ENCODE measurements at regions not wholly inside any gene's neighbourhood (a gene's known extent, or its start where the extent isn't known, plus 50 kb on each side); places are given as distances from the start of the nearest gene placed in this dataset.
"Not testable (repeated sequence)": the region's sequence is repeated elsewhere in the genome, so short reads cannot be mapped to it uniquely, and the experiment has no call there.

DNA sequence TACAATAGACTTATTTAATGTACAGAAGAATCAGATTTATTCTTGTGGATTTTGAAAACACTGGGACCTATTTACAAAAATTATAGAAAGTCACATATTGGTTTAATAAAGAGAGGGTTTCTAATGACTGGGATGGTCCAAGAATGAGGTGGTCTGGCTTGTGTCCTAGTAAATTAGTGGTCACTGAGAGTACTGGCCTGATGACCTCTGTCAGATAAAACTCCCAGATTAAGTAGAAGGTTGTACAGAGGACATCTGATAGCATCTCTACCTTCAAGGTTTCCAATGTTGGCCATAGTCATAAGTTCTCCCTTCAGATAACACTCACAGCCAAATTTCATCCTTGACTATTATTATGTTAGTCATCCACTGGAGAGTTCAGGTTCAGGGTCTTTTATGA is 692.9 kb downstream of the MTRR start:
- Histone ChIP-seq H3K36me3 (no peaks in the 10 kb centered on the region), H3K4me3 (no peak overlapping the region), H3K9me3 (no peaks in the 10 kb centered on the region), H3K4me1 (ENCODE audit: control insufficient read depth in 1 of 2, low read depth in 2 of 2) (no peaks in the 10 kb centered on the region), H3K27ac (no peak overlapping the region), H3K27me3 (replicated peaks; ENCODE audit: insufficient read depth) (no peaks in the 10 kb centered on the region)
- no peak for DNase-seq (ENCODE audit: low spot score)
- TF ChIP-seq, protein P1, sequence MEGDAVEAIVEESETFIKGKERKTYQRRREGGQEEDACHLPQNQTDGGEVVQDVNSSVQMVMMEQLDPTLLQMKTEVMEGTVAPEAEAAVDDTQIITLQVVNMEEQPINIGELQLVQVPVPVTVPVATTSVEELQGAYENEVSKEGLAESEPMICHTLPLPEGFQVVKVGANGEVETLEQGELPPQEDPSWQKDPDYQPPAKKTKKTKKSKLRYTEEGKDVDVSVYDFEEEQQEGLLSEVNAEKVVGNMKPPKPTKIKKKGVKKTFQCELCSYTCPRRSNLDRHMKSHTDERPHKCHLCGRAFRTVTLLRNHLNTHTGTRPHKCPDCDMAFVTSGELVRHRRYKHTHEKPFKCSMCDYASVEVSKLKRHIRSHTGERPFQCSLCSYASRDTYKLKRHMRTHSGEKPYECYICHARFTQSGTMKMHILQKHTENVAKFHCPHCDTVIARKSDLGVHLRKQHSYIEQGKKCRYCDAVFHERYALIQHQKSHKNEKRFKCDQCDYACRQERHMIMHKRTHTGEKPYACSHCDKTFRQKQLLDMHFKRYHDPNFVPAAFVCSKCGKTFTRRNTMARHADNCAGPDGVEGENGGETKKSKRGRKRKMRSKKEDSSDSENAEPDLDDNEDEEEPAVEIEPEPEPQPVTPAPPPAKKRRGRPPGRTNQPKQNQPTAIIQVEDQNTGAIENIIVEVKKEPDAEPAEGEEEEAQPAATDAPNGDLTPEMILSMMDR (IDR thresholded peaks at IDR 0.05), result no peak
- ATAC-seq (ENCODE audit: insufficient number of reproducible peaks, low FRiP score, low read depth), result no peak

DNA sequence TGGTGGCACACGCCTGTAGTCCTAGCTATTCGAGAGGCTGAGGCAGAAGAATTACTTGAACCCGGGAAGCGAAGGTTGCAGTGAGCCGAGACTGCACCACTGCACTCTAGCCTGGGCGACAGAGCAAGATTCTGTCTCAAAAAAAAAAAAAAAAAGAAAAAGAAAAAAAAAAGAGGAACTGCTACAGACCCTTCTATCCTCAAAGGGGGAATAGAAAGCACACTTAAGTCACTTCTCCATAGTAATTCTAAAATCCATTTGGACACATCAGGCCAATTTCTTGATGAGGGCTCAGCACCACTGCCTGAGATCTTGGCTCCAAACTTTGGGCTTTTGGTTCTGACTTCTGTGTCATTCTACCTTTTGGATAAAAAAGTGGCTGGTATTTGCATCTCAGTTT is 694.6 kb downstream of the MTRR start:
- not testable (repeated sequence) for DNase-seq (ENCODE audit: low spot score); ATAC-seq (ENCODE audit: insufficient number of reproducible peaks, low FRiP score, low read depth); H3K4me3 ChIP-seq; H3K27ac ChIP-seq; H3K36me3 ChIP-seq; H3K27me3 ChIP-seq (replicated peaks; ENCODE audit: insufficient read depth); H3K4me1 ChIP-seq (ENCODE audit: control insufficient read depth in 1 of 2, low read depth in 2 of 2); H3K9me3 ChIP-seq

GRCh38 chr5:8568858-8569257 is 699.9 kb downstream of the MTRR start:
- H3K4me1 ChIP-seq (ENCODE audit: control insufficient read depth in 1 of 2, low read depth in 2 of 2), result no peaks in the 10 kb centered on the region
- no peaks in the 10 kb centered on the region for H3K36me3 ChIP-seq
- H3K9me3 ChIP-seq, result no peaks in the 10 kb centered on the region
- no peaks in the 10 kb centered on the region for H3K27me3 ChIP-seq (replicated peaks; ENCODE audit: insufficient read depth)
- ATAC-seq (ENCODE audit: insufficient number of reproducible peaks, low FRiP score, low read depth), result no peak
- no peak overlapping the region for H3K27ac ChIP-seq
- TF ChIP-seq, protein P1 (IDR thresholded peaks at IDR 0.05), result no peak
- no peak overlapping the region for H3K4me3 ChIP-seq
- DNase-seq (ENCODE audit: low spot score), result no peak

GRCh38 chr5:8570528-8570927 is 701.6 kb downstream of the MTRR start:
- H3K4me1 ChIP-seq (ENCODE audit: control insufficient read depth in 1 of 2, low read depth in 2 of 2), result no peaks in the 10 kb centered on the region
- no peaks in the 10 kb centered on the region for H3K36me3 ChIP-seq
- no peaks in the 10 kb centered on the region for H3K27me3 ChIP-seq (replicated peaks; ENCODE audit: insufficient read depth)
- ATAC-seq (ENCODE audit: insufficient number of reproducible peaks, low FRiP score, low read depth) (no peak), DNase-seq (ENCODE audit: low spot score) (no peak)
- no peaks in the 10 kb centered on the region for H3K9me3 ChIP-seq
- no peak overlapping the region for H3K27ac ChIP-seq
- TF ChIP-seq, protein P1 (IDR thresholded peaks at IDR 0.05), result no peak
- H3K4me3 ChIP-seq, result no peak overlapping the region

GRCh38 chr5:8576178-8576577 is 707.2 kb downstream of the MTRR start:
- DNase-seq (ENCODE audit: low spot score) (no peak), ATAC-seq (ENCODE audit: insufficient number of reproducible peaks, low FRiP score, low read depth) (no peak)
- no peaks in the 10 kb centered on the region for H3K4me1 ChIP-seq (ENCODE audit: control insufficient read depth in 1 of 2, low read depth in 2 of 2)
- no peaks in the 10 kb centered on the region for H3K9me3 ChIP-seq
- no peaks in the 10 kb centered on the region for H3K27me3 ChIP-seq (replicated peaks; ENCODE audit: insufficient read depth)
- TF ChIP-seq, protein P1 (IDR thresholded peaks at IDR 0.05), result no peak
- H3K36me3 ChIP-seq, result no peaks in the 10 kb centered on the region
- no peak overlapping the region for H3K4me3 ChIP-seq
- H3K27ac ChIP-seq, result no peak overlapping the region

- Histone ChIP-seq H3K36me3 (no peaks in the 10 kb centered on the region), H3K9me3 (no peaks in the 10 kb centered on the region), H3K27ac (no peak overlapping the region), H3K4me3 (no peak overlapping the region), H3K4me1 (ENCODE audit: control insufficient read depth in 1 of 2, low read depth in 2 of 2) (no peaks in the 10 kb centered on the region), H3K27me3 (replicated peaks; ENCODE audit: insufficient read depth) (no peaks in the 10 kb centered on the region)
- TF ChIP-seq, protein P1 (IDR thresholded peaks at IDR 0.05), result no peak
- no peak for DNase-seq (ENCODE audit: low spot score)
- ATAC-seq (ENCODE audit: insufficient number of reproducible peaks, low FRiP score, low read depth), result no peak
Measured at GRCh38 chr5:8577792-8578191, 708.8 kb downstream of the MTRR start.

All from thoracic aorta (tissue), 2 donors.